ENCODE measurements at regions not wholly inside any gene's neighbourhood (a gene's known extent, or its start where the extent isn't known, plus 50 kb on each side); places are given as distances from the start of the nearest gene placed in this dataset.

- DNase-seq, result no peak
Observed at GRCh38 chr12:105765053-105766014, 373.4 kb downstream of the NUAK1 start.

- no peak for DNase-seq
Observed at GRCh38 chr12:105766029-105766428, 372.7 kb downstream of the NUAK1 start.

- no peak for DNase-seq
Observed at GRCh38 chr12:105769486-105769885, 369.3 kb downstream of the NUAK1 start.

- DNase-seq, result no peak
Observed at GRCh38 chr12:105773471-105773870, 365.3 kb downstream of the NUAK1 start.

- no peak for DNase-seq
Observed at GRCh38 chr12:105774037-105774436, 364.7 kb downstream of the NUAK1 start.

- DNase-seq, result no peak
Observed at GRCh38 chr12:105775343-105775742, 363.4 kb downstream of the NUAK1 start.

- DNase-seq, result no peak
Observed at GRCh38 chr12:105783983-105784947, 354.5 kb downstream of the NUAK1 start.

GRCh38 chr12:105793421-105793820 is 345.3 kb downstream of the NUAK1 start:
- no peak for DNase-seq

GRCh38 chr12:105798256-105798845 is 340.4 kb downstream of the NUAK1 start:
- DNase-seq, result no peak

GRCh38 chr12:105799103-105799502 is 339.7 kb downstream of the NUAK1 start:
- no peak for DNase-seq

GRCh38 chr12:105801351-105801750 is 337.4 kb downstream of the NUAK1 start:
- DNase-seq, result no peak

GRCh38 chr12:105803292-105803691 is 335.5 kb downstream of the NUAK1 start:
- DNase-seq, result no peak

GRCh38 chr12:105804591-105805265 is 334.0 kb downstream of the NUAK1 start:
- no peak for DNase-seq

GRCh38 chr12:105805730-105806399 is 332.9 kb downstream of the NUAK1 start:
- no peak for DNase-seq

GRCh38 chr12:105806400-105806770 is 332.4 kb downstream of the NUAK1 start:
- no peak for DNase-seq

- DNase-seq, result no peak
Observed at GRCh38 chr12:105812366-105812765, 326.4 kb downstream of the NUAK1 start.

GRCh38 chr12:105813201-105813600 is 325.6 kb downstream of the NUAK1 start:
- peak; percentile 14 for DNase-seq

- DNase-seq, result peak; percentile 78
Observed at GRCh38 chr12:105814283-105814682, 324.5 kb downstream of the NUAK1 start.

- no peak for DNase-seq
Observed at GRCh38 chr12:105819549-105819948, 319.2 kb downstream of the NUAK1 start.

GRCh38 chr12:105820429-105821125 is 318.2 kb downstream of the NUAK1 start:
- peak; percentile 2 for DNase-seq
